DND-41 (cell line): ENCODE measurements at regions not wholly inside any gene's neighbourhood (a gene's known extent, or its start where the extent isn't known, plus 50 kb on each side); places are given as distances from the start of the nearest gene placed in this dataset.

Source experiments
- EZH2 ChIP-seq: IDR thresholded peaks from 3 replicates; pipeline ENCODE4 v1.6.1; 2012; ENCODE audit warnings: borderline replicate concordance, low read depth, mild to moderate bottlenecking, moderate library complexity, low read length, inconsistent platforms; ENCODE audit not compliant: severe bottlenecking
- TF ChIP-seq, protein P1 (sequence below): IDR thresholded peaks from 2 replicates; pipeline ENCODE4 v1.5.1; 2012; ENCODE audit warnings: borderline replicate concordance, low read length, moderate library complexity, mild to moderate bottlenecking; ENCODE audit not compliant: poor library complexity, severe bottlenecking; ENCODE audit errors: extremely low read depth

DNA sequence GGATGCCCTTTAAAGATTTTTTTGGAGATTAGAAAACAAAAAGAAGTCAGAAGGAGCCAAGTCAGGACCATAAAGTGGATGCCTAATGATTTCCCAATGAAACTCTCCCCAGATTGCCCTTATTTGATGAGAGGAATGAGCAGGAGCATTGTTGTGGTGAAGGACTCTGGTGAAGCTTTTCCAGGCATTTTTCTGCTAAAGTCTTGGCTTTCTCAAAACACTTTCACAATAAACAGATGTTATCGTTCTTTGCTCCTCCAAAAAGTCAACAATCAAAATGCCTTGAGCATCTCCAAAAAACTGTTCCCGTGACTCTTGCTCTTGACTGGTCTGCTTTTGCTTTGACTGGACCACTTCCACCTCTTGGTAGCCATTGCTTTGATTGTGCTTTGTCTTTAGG lies 121.8 kb downstream of the CAAP1 start:
- TF ChIP-seq, protein P1, sequence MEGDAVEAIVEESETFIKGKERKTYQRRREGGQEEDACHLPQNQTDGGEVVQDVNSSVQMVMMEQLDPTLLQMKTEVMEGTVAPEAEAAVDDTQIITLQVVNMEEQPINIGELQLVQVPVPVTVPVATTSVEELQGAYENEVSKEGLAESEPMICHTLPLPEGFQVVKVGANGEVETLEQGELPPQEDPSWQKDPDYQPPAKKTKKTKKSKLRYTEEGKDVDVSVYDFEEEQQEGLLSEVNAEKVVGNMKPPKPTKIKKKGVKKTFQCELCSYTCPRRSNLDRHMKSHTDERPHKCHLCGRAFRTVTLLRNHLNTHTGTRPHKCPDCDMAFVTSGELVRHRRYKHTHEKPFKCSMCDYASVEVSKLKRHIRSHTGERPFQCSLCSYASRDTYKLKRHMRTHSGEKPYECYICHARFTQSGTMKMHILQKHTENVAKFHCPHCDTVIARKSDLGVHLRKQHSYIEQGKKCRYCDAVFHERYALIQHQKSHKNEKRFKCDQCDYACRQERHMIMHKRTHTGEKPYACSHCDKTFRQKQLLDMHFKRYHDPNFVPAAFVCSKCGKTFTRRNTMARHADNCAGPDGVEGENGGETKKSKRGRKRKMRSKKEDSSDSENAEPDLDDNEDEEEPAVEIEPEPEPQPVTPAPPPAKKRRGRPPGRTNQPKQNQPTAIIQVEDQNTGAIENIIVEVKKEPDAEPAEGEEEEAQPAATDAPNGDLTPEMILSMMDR = no peak
- no peak for TF ChIP-seq EZH2
